MM.1S (cell line): ENCODE measurements at regions not wholly inside any gene's neighbourhood (a gene's known extent, or its start where the extent isn't known, plus 50 kb on each side); places are given as distances from the start of the nearest gene placed in this dataset.

Source experiments
- CTCF ChIP-seq: fragments of 300-600 bp; sonication (generic); IDR thresholded peaks from 2 replicates; pipeline ENCODE4 v1.5.1; 2016; ENCODE audit warnings: antibody characterized with exemption, low read length, mixed read lengths
- EZH2 ChIP-seq: fragments of 300-600 bp; sonication (generic); optimal IDR thresholded peaks from 2 replicates; pipeline ENCODE3; 2017; ENCODE audit warnings: low read depth, mild to moderate bottlenecking, antibody characterized with exemption, low read length, mixed read lengths
- EZH2phosphoT487 ChIP-seq: fragments of 300-600 bp; sonication (generic); IDR thresholded peaks from 2 replicates; pipeline ENCODE4 v1.6.1; 2018; ENCODE audit warnings: antibody characterized with exemption, low read length

GRCh38 chr12:63003223-63003819 is 68.4 kb upstream of the PPM1H start:
- TF ChIP-seq CTCF (no peak), EZH2phosphoT487 (no peak), EZH2 (no peak)
